Endothelial cell (in vitro differentiated cells): ENCODE measurements at regions not wholly inside any gene's neighbourhood (a gene's known extent, or its start where the extent isn't known, plus 50 kb on each side); places are given as distances from the start of the nearest gene placed in this dataset.
A peak's percentile ranks its signal among the peaks of the same experiment; 100 is the strongest.

Source experiments
- DNase-seq: peaks from one replicate; pipeline ENCODE4 v3.0.0; 2021; ENCODE audit warnings: low spot score
- H3K27ac Mint-ChIP-seq: one replicate; pipeline ENCODE4 v1.8.0; 2021; ENCODE audit warnings: mixed read lengths, inconsistent platforms; ENCODE audit not compliant: unreplicated experiment
- H3K27me3 Mint-ChIP-seq: one replicate; pipeline ENCODE4 v1.8.0; 2021; ENCODE audit warnings: mild to moderate bottlenecking, moderate library complexity, mixed read lengths, inconsistent platforms; ENCODE audit not compliant: unreplicated experiment
- H3K36me3 Mint-ChIP-seq: one replicate; pipeline ENCODE4 v1.8.0; 2021; ENCODE audit warnings: mild to moderate bottlenecking, low read depth, mixed read lengths, inconsistent platforms; ENCODE audit not compliant: unreplicated experiment
- H3K4me1 Mint-ChIP-seq: one replicate; pipeline ENCODE4 v1.8.0; 2021; ENCODE audit warnings: mild to moderate bottlenecking, mixed read lengths, inconsistent platforms; ENCODE audit not compliant: unreplicated experiment
- H3K4me3 Mint-ChIP-seq: one replicate; pipeline ENCODE4 v1.8.0; 2021; ENCODE audit warnings: mild to moderate bottlenecking, mixed read lengths, inconsistent platforms; ENCODE audit not compliant: unreplicated experiment
- H3K9me3 Mint-ChIP-seq: one replicate; pipeline ENCODE4 v1.8.0; 2021; ENCODE audit warnings: mixed read lengths, inconsistent platforms; ENCODE audit not compliant: unreplicated experiment
- CTCF ChIP-seq: fragments of 200-600 bp; sonication (generic); IDR thresholded peaks from one replicate; pipeline ENCODE4 v1.5.0; 2021; ENCODE audit warnings: antibody characterized with exemption; ENCODE audit not compliant: unreplicated experiment

- no peak overlapping the region for H3K27ac Mint-ChIP-seq
- no peak for TF ChIP-seq CTCF
- no peak for DNase-seq
- H3K4me1 Mint-ChIP-seq: no peaks in the 10 kb centered on the region
- no peaks in the 10 kb centered on the region for H3K27me3 Mint-ChIP-seq
- H3K9me3 Mint-ChIP-seq: no peaks in the 10 kb centered on the region
- no peak overlapping the region for H3K4me3 Mint-ChIP-seq
- no peaks in the 10 kb centered on the region for H3K36me3 Mint-ChIP-seq
Observed at GRCh38 chr14:42424501-42424900, 817.8 kb downstream of the LRFN5 start.

GRCh38 chr14:42421377-42422078 lies 814.9 kb downstream of the LRFN5 start:
- no peak overlapping the region for H3K4me3 Mint-ChIP-seq
- H3K9me3 Mint-ChIP-seq: no peaks in the 10 kb centered on the region

DNA sequence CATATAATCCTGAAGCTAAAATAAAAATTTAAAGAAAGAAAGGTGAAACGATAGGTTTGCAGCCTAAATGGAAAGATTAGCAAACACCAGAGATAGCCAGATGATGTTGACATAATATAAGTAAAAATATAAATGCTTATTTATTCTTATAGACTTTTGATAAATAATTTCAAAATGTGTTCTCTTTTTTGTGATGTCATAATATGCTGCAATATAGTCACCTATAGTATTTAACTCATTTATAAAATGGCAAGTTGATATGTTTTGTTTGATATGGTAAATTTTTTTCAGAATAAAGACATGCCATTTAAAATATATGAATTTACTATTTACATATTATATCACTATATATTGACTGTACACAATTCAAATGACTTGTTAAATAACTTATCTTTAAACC lies 813.4 kb downstream of the LRFN5 start:
- no peaks in the 10 kb centered on the region for H3K27me3 Mint-ChIP-seq
- no peaks in the 10 kb centered on the region for H3K36me3 Mint-ChIP-seq
- H3K27ac Mint-ChIP-seq: no peak overlapping the region
- no peaks in the 10 kb centered on the region for H3K9me3 Mint-ChIP-seq
- TF ChIP-seq CTCF: no peak
- H3K4me3 Mint-ChIP-seq: no peak overlapping the region
- no peaks in the 10 kb centered on the region for H3K4me1 Mint-ChIP-seq
- no peak for DNase-seq

More at GRCh38 chr14:42421377-42422078, 814.9 kb downstream of the LRFN5 start:
- no peaks in the 10 kb centered on the region for H3K4me1 Mint-ChIP-seq
- DNase-seq: no peak
- TF ChIP-seq CTCF: no peak
- no peak overlapping the region for H3K27ac Mint-ChIP-seq
- no peaks in the 10 kb centered on the region for H3K27me3 Mint-ChIP-seq
- no peaks in the 10 kb centered on the region for H3K36me3 Mint-ChIP-seq

- no peaks in the 10 kb centered on the region for H3K4me1 Mint-ChIP-seq
- H3K9me3 Mint-ChIP-seq: no peaks in the 10 kb centered on the region
- no peaks in the 10 kb centered on the region for H3K27me3 Mint-ChIP-seq
- H3K36me3 Mint-ChIP-seq: no peaks in the 10 kb centered on the region
- no peak overlapping the region for H3K4me3 Mint-ChIP-seq
- no peak for TF ChIP-seq CTCF
- DNase-seq: no peak
- H3K27ac Mint-ChIP-seq: no peak overlapping the region
Observed at GRCh38 chr14:42407153-42407552, 800.5 kb downstream of the LRFN5 start.

DNA sequence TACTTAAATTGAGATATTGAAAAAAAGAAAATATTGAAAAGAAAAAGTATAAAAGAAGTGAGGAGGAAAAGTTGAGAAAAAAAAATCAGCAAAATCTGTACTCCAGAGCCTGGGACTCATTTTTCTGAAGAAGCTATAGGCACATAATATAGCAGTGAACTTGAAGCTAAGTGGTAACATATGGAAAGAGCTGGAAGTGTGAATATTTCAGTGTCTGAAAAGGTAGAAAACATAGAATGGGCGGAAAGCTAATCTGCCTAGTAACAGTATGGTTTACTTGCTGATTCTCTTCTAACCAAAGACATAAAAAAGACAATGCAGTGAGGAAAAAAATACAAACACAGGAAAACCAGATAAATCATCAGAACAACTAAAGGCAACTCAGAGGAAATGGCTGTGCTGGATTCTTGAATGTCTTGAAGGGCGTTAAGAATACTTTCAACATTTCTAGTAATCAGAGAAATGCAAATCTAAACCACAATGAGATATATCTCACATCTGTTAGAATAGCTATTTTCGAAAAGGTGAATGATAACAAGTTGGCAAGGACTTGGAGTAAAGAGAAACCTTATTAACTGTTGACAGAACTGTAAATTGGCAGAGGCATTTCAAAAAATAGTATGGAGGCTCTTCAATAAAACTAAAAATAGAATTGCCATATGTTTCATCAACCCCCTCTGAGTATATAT lies 784.6 kb downstream of the LRFN5 start:
- H3K4me3 Mint-ChIP-seq: no peak overlapping the region
- H3K27ac Mint-ChIP-seq: peak overlapping the region; percentile 49
- no peaks in the 10 kb centered on the region for H3K9me3 Mint-ChIP-seq
- peaks cover 11% of the 10 kb centered on the region for H3K4me1 Mint-ChIP-seq
- H3K36me3 Mint-ChIP-seq: no peaks in the 10 kb centered on the region
- DNase-seq: no peak
- no peak for TF ChIP-seq CTCF
- no peaks in the 10 kb centered on the region for H3K27me3 Mint-ChIP-seq
